ENCODE measurements at regions not wholly inside any gene's neighbourhood (a gene's known extent, or its start where the extent isn't known, plus 50 kb on each side); places are given as distances from the start of the nearest gene placed in this dataset.

DNA sequence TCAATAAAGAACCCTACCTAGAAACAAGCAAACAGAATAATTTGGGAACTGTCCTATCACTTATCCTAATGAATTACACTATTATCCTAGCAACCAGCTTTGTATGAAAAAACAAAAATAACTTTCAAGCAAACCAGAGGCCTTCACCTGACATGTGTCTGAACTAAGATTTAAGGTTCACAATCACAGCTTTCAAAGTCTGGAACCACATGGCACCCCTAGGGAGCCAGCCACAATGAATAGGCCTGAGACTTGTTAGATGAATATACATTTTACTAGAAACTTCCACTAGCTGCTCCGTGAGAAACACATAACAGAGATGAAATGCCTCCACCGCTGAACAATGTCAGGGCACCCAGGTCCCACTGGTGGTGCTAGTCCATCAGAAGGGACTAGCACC, 65.8 kb upstream of the CYP2D6 start:
- Mint-ChIP-seq H3K27me3 (ENCODE audit: low read depth) (no peaks in the 10 kb centered on the region), H3K9me3 (ENCODE audit: low read depth) (peaks cover 6% of the 10 kb centered on the region), H3K27ac (ENCODE audit: unreplicated experiment) (no peak overlapping the region), H3K4me3 (ENCODE audit: unreplicated experiment) (no peak overlapping the region), H3K4me1 (ENCODE audit: low read depth) (no peaks in the 10 kb centered on the region), H3K36me3 (ENCODE audit: low read depth) (no peaks in the 10 kb centered on the region)
- TF ChIP-seq, protein P1, sequence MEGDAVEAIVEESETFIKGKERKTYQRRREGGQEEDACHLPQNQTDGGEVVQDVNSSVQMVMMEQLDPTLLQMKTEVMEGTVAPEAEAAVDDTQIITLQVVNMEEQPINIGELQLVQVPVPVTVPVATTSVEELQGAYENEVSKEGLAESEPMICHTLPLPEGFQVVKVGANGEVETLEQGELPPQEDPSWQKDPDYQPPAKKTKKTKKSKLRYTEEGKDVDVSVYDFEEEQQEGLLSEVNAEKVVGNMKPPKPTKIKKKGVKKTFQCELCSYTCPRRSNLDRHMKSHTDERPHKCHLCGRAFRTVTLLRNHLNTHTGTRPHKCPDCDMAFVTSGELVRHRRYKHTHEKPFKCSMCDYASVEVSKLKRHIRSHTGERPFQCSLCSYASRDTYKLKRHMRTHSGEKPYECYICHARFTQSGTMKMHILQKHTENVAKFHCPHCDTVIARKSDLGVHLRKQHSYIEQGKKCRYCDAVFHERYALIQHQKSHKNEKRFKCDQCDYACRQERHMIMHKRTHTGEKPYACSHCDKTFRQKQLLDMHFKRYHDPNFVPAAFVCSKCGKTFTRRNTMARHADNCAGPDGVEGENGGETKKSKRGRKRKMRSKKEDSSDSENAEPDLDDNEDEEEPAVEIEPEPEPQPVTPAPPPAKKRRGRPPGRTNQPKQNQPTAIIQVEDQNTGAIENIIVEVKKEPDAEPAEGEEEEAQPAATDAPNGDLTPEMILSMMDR (IDR thresholded peaks at IDR 0.05): no peak
- DNase-seq (ENCODE audit: low spot score): no peak

GRCh38 chr22:42194953-42195352, 64.3 kb upstream of the CYP2D6 start:
- Mint-ChIP-seq H3K4me1 (ENCODE audit: low read depth) (peaks cover 2% of the 10 kb centered on the region), H3K27ac (ENCODE audit: unreplicated experiment) (no peak overlapping the region), H3K4me3 (ENCODE audit: unreplicated experiment) (no peak overlapping the region), H3K27me3 (ENCODE audit: low read depth) (no peaks in the 10 kb centered on the region), H3K9me3 (ENCODE audit: low read depth) (no peaks in the 10 kb centered on the region), H3K36me3 (ENCODE audit: low read depth) (no peaks in the 10 kb centered on the region)
- TF ChIP-seq, protein P1 (IDR thresholded peaks at IDR 0.05): no peak
- no peak for DNase-seq (ENCODE audit: low spot score)

GRCh38 chr22:42194104-42194851, 63.7 kb upstream of the CYP2D6 start:
- H3K4me3 Mint-ChIP-seq (ENCODE audit: unreplicated experiment): no peak overlapping the region
- TF ChIP-seq, protein P1 (IDR thresholded peaks at IDR 0.05): no peak
- peaks cover 2% of the 10 kb centered on the region for H3K4me1 Mint-ChIP-seq (ENCODE audit: low read depth)
- no peak overlapping the region for H3K27ac Mint-ChIP-seq (ENCODE audit: unreplicated experiment)
- no peaks in the 10 kb centered on the region for H3K27me3 Mint-ChIP-seq (ENCODE audit: low read depth)
- H3K9me3 Mint-ChIP-seq (ENCODE audit: low read depth): no peaks in the 10 kb centered on the region
- H3K36me3 Mint-ChIP-seq (ENCODE audit: low read depth): no peaks in the 10 kb centered on the region
- DNase-seq (ENCODE audit: low spot score): no peak

- H3K9me3 Mint-ChIP-seq (ENCODE audit: low read depth): no peaks in the 10 kb centered on the region
- DNase-seq (ENCODE audit: low spot score): no peak
- H3K27ac Mint-ChIP-seq (ENCODE audit: unreplicated experiment): no peak overlapping the region
- TF ChIP-seq, protein P1 (IDR thresholded peaks at IDR 0.05): no peak
- H3K36me3 Mint-ChIP-seq (ENCODE audit: low read depth): no peaks in the 10 kb centered on the region
- H3K4me3 Mint-ChIP-seq (ENCODE audit: unreplicated experiment): no peak overlapping the region
- no peaks in the 10 kb centered on the region for H3K27me3 Mint-ChIP-seq (ENCODE audit: low read depth)
- H3K4me1 Mint-ChIP-seq (ENCODE audit: low read depth): peaks cover 9% of the 10 kb centered on the region
Observed at GRCh38 chr22:42192547-42192946, 61.9 kb upstream of the CYP2D6 start.

GRCh38 chr22:42190274-42190673, 59.7 kb upstream of the CYP2D6 start:
- Mint-ChIP-seq H3K4me1 (ENCODE audit: low read depth) (peaks cover 9% of the 10 kb centered on the region), H3K9me3 (ENCODE audit: low read depth) (no peaks in the 10 kb centered on the region), H3K27ac (ENCODE audit: unreplicated experiment) (no peak overlapping the region), H3K4me3 (ENCODE audit: unreplicated experiment) (no peak overlapping the region), H3K36me3 (ENCODE audit: low read depth) (no peaks in the 10 kb centered on the region), H3K27me3 (ENCODE audit: low read depth) (no peaks in the 10 kb centered on the region)
- no peak for DNase-seq (ENCODE audit: low spot score)
- TF ChIP-seq, protein P1 (IDR thresholded peaks at IDR 0.05): no peak
